NOMO-1 treated with dmso at 0.1 percent for 144 hours (cell line): ENCODE measurements at regions not wholly inside any gene's neighbourhood (a gene's known extent, or its start where the extent isn't known, plus 50 kb on each side); places are given as distances from the start of the nearest gene placed in this dataset.
"Not testable (repeated sequence)": the region's sequence is repeated elsewhere in the genome, so short reads cannot be mapped to it uniquely, and the experiment has no call there.

Experiments used
- DNase-seq: peaks from one replicate; lab custom pipeline; 2025; ENCODE audit not compliant: unreplicated experiment; lab: John Stamatoyannopoulos, UW

DNA sequence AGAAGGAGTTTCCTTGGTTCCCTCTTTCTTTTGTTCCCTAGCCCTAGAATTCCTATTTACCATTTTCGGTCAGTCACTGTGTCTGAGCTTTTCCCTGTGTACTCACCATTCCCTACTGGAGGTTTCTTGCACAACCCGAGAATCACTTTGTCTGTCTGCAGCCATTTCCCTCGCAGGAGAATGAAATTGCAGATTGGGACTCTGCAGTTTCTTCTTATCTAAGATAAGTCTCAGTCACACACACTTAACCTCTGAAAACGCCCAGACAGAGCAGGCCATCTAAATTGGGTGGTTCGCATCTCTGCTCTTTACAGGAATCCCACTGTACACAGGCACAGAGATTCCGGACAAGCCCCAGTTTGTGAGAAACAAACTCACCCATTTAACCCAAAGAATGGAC, 58.6 kb upstream of the CNTNAP2 start:
- DNase-seq: no peak

DNA sequence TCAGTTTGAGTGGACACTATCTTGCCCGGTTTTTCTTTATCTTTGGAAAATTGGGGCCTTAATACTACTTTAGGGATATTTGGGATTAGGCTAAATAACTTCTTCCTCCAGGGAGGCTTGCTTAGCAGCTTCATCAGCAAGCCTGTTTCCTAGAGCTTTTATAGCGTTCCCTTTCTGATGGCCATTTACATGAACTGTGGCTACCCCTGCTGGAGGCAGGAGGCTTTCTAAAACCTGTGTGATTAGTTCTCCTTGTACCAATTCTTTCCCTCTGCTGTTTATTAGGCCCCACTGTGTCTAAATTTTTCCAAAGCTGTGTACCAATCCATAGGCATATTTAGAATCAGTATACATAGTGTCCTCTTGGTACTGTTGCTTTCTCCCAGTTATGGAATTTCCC, 61.7 kb upstream of the CNTNAP2 start:
- no peak for DNase-seq

DNA sequence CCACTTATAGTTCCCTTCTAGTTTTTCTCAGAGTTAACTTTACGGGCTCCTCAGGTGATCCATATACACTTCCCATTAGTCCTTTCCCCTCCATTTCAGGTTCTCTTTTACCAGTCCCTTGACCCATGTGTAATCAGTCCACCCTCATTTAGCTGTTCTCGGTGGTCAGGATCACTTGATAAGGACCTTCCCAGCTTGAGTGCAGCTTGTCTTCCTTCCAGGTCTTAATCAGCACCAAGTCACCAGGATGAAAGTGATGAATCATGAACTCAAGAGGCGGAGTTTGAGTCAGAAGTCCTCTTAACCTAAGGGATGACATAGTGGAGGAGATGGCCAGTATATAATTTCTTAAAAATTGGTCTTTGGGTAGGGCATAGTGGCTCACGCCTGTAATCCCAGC, 63.1 kb upstream of the CNTNAP2 start:
- DNase-seq: no peak

DNA sequence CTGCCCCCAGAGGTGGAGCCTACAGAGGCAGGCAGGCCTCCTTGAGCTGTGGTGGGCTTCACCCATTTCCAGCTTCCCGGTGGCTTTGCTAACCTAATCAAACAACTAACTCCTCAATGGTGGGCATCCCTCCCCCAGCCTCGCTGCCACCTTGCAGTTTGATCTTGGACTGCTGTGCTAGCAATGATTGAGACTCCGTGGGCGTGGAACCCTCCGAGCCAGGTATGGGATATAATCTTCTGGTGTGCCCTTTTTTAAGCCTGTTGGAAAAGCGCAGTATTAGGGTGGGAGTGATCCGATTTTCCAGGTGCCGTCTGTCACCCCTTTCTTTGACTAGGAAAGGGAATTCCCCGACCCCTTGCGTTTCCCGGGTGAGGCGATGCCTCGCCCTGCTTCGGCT, 73.3 kb upstream of the CNTNAP2 start:
- not testable (repeated sequence) for DNase-seq

DNA sequence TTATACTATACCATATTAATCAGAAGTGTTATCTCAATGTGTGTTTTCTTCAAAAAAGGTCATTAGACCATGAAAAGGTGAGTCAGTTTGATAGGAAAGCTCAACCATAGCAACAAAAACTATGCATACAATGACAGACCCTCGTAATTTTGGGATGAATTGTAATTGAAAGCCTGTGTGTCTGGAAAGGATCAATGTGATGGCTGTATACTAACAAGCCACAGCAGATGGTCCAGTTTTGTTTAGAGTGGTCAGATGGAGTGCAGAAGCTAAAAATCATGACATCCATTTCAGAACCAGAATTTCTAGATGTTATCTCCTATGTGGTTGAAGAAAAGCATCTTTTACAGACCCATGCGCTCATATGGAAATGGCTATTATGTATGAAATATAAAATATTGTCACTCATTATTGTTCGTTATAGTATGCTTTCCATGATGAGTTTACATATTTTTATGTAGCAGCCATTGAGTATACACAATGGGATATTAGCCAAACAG, 88.3 kb upstream of the CNTNAP2 start:
- DNase-seq: no peak

DNA sequence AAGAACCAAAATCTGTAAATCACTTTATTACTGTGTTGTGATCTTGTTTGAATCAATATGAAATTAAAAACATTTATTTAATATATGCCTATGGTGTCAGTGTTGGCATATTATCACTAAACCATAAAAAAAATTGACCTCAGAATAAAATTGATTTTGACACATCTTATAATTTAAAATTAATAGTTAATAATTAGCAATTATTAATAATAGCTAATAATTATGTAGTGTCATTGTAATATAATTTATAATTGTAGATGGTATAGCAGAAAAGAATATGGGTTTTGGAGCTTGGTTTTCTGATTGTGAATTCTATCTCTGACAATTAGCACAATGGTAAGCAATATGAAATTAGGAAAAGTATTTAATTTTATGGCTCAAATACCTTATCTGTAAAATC, 89.4 kb upstream of the CNTNAP2 start:
- no peak for DNase-seq

DNA sequence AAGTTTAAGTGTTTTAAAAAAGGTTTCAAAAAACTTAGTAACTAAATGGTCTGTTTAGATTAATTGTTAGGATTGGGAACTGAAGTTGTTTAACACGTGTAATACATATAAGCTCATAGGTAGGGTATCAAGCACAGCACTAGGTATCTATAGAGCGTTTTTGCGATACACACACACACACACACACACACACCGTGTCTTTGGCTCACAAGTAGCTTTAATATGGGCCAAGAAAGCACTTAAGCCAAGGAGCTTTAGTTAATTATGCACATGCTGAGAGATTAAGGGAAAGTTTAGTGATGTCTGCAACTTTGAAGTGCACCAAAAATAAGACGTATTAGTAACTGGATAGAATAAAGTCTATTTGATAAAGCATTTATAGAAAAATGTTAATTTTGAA, 93.8 kb upstream of the CNTNAP2 start:
- DNase-seq: no peak

DNA sequence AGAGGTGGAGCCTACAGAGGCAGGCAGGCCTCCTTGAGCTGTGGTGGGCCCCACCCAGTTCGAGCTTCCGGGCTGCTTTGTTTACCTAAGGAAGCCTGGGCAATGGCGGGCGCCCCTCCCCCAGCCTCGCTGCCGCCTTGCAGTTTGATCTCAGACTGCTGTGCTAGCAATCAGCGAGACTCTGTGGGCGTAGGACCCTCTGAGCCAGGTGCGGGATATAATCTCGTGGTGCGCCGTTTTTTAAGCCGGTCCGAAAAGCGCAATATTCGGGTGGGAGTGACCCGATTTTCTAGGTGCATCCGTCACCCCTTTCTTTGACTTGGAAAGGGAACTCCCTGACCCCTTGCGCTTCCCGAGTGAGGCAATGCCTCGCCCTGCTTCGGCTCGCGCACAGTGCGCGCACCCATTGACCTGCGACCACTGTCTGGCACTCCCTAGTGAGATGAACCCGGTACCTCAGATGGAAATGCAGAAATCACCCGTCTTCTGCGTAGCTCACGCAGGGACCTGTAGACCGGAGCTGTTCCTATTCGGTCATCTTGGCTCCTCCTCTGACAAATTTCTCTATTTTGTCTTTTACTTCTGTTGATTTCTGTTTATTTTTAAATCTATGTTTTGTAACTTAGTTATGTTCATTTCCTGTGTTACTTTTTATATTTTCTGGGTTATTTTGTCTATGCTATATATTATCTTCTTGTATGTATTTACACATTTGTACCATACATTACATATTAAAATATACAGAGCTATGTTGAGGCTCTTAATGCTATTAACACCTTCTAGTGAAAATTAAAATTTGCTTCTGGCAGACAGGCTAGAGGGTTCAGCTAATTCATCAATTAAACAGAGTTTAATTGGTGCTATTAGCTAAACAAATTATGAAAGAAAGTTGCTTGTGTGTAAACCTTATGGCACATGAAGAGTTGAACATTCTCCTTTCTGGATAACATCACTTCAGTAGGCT, 97.3 kb upstream of the CNTNAP2 start:
- not testable (repeated sequence) for DNase-seq

DNA sequence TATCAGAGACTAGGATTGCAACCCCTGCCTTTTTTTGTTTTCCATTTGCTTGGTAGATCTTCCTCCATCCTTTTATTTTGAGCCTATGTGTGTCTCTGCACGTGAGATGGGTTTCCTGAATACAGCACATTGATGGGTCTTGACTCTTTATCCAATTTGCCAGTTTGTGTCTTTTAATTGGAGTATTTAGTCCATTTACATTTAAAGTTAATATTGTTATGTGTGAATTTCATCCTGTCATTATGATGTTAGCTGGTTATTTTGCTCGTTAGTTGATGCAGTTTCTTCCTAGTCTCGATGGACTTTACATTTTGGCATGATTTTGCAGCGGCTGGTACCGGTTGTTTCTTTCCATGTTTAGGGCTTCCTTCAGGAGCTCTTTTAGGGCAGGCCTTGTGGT, 99.2 kb upstream of the CNTNAP2 start:
- DNase-seq: not testable (repeated sequence)

DNA sequence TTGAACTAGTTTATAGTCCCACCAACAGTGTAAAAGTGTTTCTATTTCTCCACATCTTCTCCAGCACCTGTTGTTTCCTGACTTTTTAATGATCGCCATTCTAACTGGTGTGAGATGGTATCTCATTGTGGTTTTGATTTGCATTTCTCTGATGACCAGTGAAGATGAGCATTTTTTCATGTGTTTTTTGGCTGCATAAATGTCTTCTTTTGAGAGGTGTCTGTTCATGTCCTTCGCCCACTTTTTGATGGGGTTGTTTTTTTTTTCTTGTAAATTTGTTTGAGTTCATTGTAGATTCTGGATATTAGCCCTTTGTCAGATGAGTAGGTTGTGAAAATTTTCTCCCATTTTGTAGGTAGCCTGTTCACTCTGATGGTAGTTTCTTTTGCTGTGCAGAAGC, 102.4 kb upstream of the CNTNAP2 start:
- not testable (repeated sequence) for DNase-seq

DNA sequence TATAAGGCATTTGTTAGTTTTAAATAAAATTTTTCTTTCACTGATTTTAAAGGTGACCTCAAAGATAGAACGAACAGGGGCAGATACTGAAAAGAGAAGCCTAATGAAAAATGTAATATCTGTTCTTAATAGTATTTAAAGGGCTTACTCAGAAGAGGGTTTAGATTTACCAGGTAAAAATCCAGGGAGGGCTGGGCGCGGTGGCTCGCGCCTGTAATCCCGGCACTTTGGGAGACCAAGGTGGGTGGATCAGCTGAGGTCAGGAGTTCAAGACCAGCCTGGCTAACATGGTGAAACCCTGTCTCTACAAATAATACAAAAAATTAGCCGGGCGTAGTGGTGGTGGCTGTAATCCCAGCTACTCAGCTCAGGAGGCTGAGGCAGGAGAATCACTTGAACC, 108.3 kb upstream of the CNTNAP2 start:
- DNase-seq: no peak

DNA sequence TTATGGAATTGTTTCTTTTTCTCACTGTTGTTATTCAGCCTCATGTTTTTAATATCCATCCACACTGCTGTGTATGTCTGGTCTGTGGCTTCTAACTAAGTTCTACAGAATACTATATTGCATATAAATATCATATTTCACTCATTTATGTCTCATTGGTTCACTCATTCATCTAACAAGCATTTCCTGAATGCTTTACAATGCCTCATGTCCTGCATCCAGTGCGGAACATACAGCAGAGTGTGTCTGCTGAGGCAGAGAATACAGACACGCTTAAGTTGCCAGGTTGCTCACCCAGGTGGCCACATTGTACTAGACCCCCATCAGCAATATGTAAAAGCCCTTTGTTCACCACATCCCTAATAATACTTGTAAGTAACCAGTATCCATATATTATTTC, 111.8 kb upstream of the CNTNAP2 start:
- DNase-seq: no peak

DNA sequence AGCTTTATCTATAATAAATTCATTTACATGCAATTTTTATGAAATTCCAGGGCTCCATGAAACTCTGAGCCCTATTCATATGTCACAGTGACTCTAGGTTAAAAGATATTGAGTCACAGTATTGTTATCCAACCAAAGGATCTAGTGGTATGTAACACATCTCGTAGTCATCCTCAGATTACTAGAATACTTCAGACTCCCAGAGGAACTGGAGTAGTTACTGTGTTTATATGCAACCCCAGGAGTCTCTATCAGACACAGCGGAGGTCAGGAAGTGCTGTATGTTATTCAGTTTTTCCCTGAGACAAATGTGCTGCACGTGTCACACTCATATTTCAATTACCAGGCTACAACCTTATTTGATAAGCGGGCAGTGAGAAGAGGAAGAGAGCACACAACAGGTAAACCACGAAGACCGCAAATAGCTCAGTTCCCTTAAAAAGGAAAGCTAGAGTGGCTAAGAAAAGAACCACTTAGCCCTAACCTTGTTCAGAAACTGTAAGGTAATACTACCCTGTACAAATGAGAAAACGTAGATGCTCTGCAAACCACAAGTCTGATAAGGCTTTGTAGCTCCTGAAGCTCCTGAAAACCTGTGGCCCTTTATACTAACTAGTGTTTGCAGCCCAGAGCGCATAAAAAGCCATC, 114.0 kb upstream of the CNTNAP2 start:
- DNase-seq: no peak

DNA sequence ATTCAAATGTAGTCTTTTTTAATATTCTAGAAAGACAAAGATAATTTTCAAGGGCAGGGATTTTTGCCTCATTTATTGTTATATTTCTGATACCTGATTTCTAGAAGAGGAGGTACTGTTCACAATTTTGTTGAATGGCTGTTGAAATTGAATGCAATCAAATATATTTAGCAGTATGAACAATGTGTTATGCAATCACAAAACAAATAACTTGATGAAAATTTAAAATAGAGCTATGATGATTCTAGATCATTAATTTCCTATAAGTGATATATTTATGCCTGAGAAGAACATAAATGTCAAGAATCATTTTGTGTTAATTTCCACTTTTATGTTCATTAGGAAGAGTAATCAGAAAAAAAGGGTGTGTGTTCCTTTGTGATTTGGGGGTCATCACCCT, 114.6 kb upstream of the CNTNAP2 start:
- DNase-seq: no peak

DNA sequence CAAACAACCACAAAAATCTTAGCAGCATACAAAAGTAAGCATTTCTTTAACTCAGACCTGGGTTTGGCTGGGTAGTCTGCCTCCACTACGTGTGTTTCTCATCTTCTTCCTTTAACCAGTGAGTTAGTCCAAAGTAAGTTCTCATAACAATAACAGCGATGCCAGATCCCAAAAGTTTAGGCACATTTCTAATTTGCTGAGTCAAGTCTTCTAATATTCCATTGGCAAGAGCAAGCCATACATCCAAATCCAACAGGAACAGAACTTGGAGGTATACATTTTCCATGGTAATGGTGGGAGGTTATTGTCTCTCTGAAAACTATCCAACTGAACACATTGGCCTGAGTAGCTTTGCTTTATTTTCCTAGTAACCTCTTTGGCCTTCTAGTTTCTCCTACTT, 115.7 kb upstream of the CNTNAP2 start:
- no peak for DNase-seq

DNA sequence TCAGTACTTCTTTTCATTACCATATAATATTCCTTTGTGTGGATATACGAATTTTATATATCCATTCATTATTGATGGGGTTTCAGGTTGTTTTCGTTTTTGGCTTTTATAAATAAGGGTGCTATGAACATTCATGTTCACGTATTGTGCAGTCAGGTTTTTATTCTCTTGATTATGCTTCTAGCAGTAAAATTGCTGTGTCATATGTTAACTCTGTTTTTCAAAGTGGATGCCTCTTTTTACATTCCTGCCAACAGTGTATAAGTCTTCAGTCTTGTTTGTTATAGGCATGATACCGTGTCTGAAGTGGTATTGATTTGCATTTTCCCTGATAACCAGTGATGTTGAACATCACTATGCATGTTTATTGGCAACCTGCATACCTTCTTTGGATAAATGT, 127.1 kb upstream of the CNTNAP2 start:
- DNase-seq: no peak

DNA sequence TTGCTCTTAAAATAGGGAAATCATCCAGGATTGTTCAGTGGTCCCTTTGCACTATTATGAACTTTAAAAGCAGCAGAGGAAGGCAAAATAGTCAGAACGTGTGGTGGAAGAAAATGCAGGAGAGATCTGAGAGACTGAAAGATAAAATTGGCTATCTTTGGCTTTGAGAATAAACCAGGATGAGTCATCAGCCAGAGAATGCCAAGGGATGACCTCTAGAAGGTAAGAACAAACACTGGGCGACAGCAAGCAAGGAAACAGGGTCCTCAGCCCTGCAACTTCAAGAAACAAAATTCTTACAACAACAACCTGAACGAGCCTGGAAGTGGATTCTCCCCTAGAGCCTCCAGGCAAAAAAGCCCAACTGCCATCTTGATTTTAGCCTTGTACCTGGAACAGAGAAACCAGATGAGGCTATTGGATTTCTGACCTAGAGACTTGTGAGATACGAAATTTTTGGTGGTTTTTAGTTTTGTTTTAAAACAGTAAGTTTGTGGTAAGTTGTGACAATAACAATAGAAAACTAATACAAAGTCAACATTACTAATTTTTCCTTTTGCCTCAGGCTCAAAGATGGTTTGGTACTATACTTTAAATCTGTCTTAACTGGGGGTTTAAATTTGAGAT, 130.2 kb upstream of the CNTNAP2 start:
- DNase-seq: no peak

DNA sequence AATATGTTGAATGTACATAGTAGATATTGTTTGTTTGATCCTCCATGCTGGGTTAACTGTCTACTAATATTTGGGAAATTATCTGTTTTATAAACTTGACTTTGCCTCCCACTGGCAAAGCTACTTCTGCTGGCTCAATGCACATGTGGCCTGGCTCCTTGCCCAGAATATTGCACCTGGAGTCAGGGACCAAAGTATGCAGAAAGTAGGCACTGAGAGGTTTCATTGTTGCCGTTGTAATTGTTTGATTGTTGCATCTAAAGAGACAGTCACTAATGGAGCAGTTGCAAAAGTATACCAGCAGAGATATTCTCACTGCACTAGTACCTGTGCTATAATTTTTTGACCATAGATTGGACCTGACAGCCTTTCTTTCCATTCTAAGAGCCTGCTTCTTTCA, 137.8 kb upstream of the CNTNAP2 start:
- no peak for DNase-seq

DNA sequence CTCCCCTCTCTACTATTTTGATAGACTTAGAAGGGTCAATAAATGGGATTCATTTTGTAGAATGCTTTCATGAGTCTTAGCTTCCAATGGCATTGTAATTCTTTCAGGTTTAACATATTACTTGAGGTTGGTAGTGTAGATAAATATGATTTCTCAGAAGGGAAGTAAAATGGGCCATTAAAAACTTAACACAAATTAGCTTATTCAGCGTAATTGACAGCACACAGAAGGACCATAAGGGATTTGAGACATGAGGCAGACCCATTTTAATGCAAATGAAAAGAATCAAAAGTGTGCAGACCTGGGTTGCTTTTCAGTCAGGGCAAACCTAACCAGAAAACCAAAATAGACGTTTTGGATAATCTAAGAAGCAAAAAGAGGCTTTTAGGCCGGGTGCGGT, 156.6 kb upstream of the CNTNAP2 start:
- DNase-seq: no peak

DNA sequence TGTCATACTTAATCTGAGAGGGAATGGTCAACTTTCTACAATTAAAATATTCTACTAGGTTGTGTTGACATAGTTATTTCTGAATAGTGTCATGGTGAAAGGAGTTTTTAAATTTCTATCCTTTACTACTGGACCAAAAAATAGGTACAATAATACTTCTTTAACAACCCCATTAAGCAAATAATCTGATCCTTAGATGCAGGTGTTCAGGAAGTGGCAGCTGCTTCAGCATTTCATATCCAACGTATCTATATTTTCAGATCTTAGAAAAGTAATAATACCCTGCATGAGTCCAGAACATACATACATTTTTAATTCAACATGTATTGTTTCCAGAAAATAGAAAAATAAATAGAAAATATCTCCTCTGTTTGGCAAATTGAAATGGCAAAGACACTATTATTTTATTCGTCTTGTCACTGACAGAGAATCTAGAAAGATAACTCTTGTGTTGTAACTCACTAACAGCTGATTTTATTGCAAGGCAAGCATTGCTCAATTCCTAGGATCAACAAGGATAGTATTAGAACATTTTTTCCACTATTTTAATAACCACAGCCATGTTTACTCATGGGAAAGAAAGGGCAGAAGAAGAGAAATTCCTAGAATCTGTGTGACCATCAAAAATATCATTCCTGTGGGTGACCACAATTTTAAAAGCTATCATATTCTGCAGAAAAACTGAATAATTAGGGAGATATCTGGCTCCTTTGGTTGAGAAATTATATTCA, 159.3 kb upstream of the CNTNAP2 start:
- DNase-seq: no peak

DNA sequence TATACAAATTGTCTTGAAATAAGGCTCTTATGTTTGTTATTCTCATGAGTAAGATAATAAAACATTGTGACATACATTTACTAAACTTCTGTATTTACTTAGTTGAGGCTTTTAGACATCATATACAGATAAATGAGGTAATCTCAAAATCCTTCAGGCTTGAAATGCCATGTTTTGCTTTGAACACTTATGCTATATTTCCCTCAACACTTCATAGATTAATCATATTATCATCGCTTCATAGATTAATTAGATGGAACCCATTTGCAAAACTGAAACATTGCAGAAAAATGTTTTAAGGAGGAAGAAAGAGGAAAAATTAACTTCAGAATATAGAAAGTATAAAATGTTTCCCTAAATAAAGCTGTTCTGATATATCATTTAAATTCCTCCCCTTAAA, 165.0 kb upstream of the CNTNAP2 start:
- DNase-seq: no peak
